B cell (primary cell): ENCODE measurements at regions not wholly inside any gene's neighbourhood (a gene's known extent, or its start where the extent isn't known, plus 50 kb on each side); places are given as distances from the start of the nearest gene placed in this dataset.

ENCODE experiments used
- ATAC-seq: fragments of 200-7000 bp; cut with Tn5 transposase; one replicate; pipeline ENCODE4 v1.10.0; 2021; ENCODE audit warnings: low read depth, mild to moderate bottlenecking, moderate number of reproducible peaks, moderate library complexity
- CTCF ChIA-PET: fragments of 350-600 bp; sonication (Branson Sonifier 250); formaldehyde crosslinking; loops from one replicate; lab custom pipeline; 2021; ENCODE audit warnings: antibody characterized with exemption, inconsistent platforms; lab: Charles Lee
- POLR2A ChIA-PET: fragments of 350-600 bp; sonication (Branson Sonifier 250); formaldehyde crosslinking; loops from one replicate; lab custom pipeline; 2021; ENCODE audit warnings: antibody characterized with exemption; lab: Charles Lee
- DNase-seq: peaks from one replicate; pipeline ENCODE4 v3.0.0; 2013
- H2AFZ ChIP-seq: 2 replicates; pipeline ENCODE4 v1.6.1; 2012; ENCODE audit warnings: mild to moderate bottlenecking, low read depth, low read length; ENCODE audit not compliant: insufficient read depth, poor library complexity, severe bottlenecking
- H3K27ac ChIP-seq, 2 donors: 1 replicate in 1 of 2; 2 replicates in 1 of 2; pipeline ENCODE4 v1.5.1; 2012 to 2013; ENCODE audit warnings: low read length in 2 of 2, mild to moderate bottlenecking in 2 of 2, moderate library complexity in 1 of 2
- H3K27me3 ChIP-seq, 4 experiments: fragments of 200-600 bp in 1 of 4; sonication (generic) in 1 of 4; replicated peaks in 1 of 4; 1 replicate in 2 of 4; 2 replicates in 2 of 4; pipeline versions ENCODE4 v1.6.1 to v1.7.0; 2013 to 2016; ENCODE audit warnings: low read length in 3 of 4, mild to moderate bottlenecking in 2 of 4, mixed read lengths in 1 of 4, moderate library complexity in 1 of 4; ENCODE audit not compliant: insufficient read depth in 4 of 4, control insufficient read depth in 3 of 4; ENCODE audit errors: control extremely low read depth in 1 of 4
- H3K36me3 ChIP-seq, 2 experiments: replicated peaks in 1 of 2; 1 replicate in 1 of 2; 2 replicates in 1 of 2; pipeline versions ENCODE4 v1.6.1 to v1.7.1; 2013; ENCODE audit warnings: low read length in 1 of 2; ENCODE audit not compliant: insufficient read depth in 2 of 2, control insufficient read depth in 1 of 2; ENCODE audit errors: control extremely low read depth in 1 of 2, extremely low read depth in 1 of 2
- H3K4me1 ChIP-seq, 2 donors: fragments of 200-600 bp in 1 of 2; sonication (generic) in 1 of 2; 1 replicate in 1 of 2; 2 replicates in 1 of 2; pipeline versions ENCODE4 v1.5.1 to v1.6.1; 2013 to 2017; ENCODE audit warnings: low read length in 2 of 2; ENCODE audit not compliant: control insufficient read depth in 2 of 2, insufficient read depth in 2 of 2
- H3K4me2 ChIP-seq: replicated peaks from 2 replicates; pipeline ENCODE3; 2012; ENCODE audit warnings: mild to moderate bottlenecking, low read depth, low read length; ENCODE audit not compliant: poor library complexity, severe bottlenecking
- H3K4me3 ChIP-seq, 5 experiments: fragments of 200-600 bp in 1 of 5; sonication (generic) in 1 of 5; 1 replicate in 3 of 5; 2 replicates in 2 of 5; pipeline versions ENCODE4 v1.5.1 to v1.7.0; 2011 to 2016; ENCODE audit warnings: low read length in 4 of 5, mild to moderate bottlenecking in 4 of 5, low read depth in 2 of 5, control low read depth in 1 of 5, moderate library complexity in 1 of 5; ENCODE audit not compliant: insufficient read depth in 1 of 5; ENCODE audit errors: control extremely low read depth in 1 of 5, extremely low read depth in 1 of 5
- H3K79me2 ChIP-seq: fragments of 200-600 bp; sonication (generic); one replicate; pipeline ENCODE4 v1.6.0; 2016; ENCODE audit warnings: low read length; ENCODE audit not compliant: control insufficient read depth, insufficient read depth
- H3K9ac ChIP-seq: fragments of 200-600 bp; sonication (generic); 2 replicates; pipeline ENCODE4 v1.6.1; 2017; ENCODE audit warnings: mild to moderate bottlenecking, low read length, moderate library complexity
- H3K9me3 ChIP-seq, 3 donors: one replicate each; pipeline versions ENCODE4 v1.6.1 to v1.7.1; 2013; ENCODE audit warnings: low read length in 2 of 3; ENCODE audit not compliant: control insufficient read depth in 2 of 3, insufficient read depth in 1 of 3; ENCODE audit errors: control extremely low read depth in 1 of 3
- H4K20me1 ChIP-seq: 2 replicates; pipeline ENCODE4 v1.6.0; 2012; ENCODE audit warnings: mild to moderate bottlenecking, low read length; ENCODE audit not compliant: insufficient read depth, control insufficient read depth, poor library complexity, severe bottlenecking
- H3K27ac Mint-ChIP-seq: one replicate; pipeline ENCODE4 v1.8.0; 2021; ENCODE audit warnings: mixed read lengths
- H3K27me3 Mint-ChIP-seq: one replicate; pipeline ENCODE4 v1.8.0; 2021; ENCODE audit warnings: mixed read lengths
- H3K4me1 Mint-ChIP-seq: one replicate; pipeline ENCODE4 v1.8.0; 2021; ENCODE audit warnings: mixed read lengths
- H3K4me3 Mint-ChIP-seq: one replicate; pipeline ENCODE4 v1.8.0; 2021; ENCODE audit warnings: mixed read lengths
- H3K9me3 Mint-ChIP-seq: one replicate; pipeline ENCODE4 v1.8.0; 2022; ENCODE audit warnings: mixed read lengths; ENCODE audit not compliant: insufficient read depth
- EZH2 ChIP-seq: IDR thresholded peaks from 2 replicates; pipeline ENCODE4 v1.6.1; 2012; ENCODE audit warnings: borderline replicate concordance, low read depth, mild to moderate bottlenecking, moderate library complexity, low read length; ENCODE audit not compliant: insufficient read depth, poor library complexity, severe bottlenecking
- WGBS: methylation state at CpG from one replicate; pipeline ENCODE4 v1.1.5; 2013; ENCODE audit warnings: missing lambda C conversion rate; ENCODE audit not compliant: insufficient coverage; 5-methylcytosine and 5-hydroxymethylcytosine counted together
- intact Hi-C: fragments of 100-400 bp; cut with micrococcal nuclease; formaldehyde crosslinking; loops from one replicate; pipeline ENCODE4 v1.10.0; 2022
- TF ChIP-seq, protein P1 (sequence below): fragments of 200-600 bp; IDR thresholded peaks from one replicate; pipeline ENCODE4 v1.8.0; 2022; ENCODE audit warnings: antibody characterized with exemption, mild to moderate bottlenecking

DNA sequence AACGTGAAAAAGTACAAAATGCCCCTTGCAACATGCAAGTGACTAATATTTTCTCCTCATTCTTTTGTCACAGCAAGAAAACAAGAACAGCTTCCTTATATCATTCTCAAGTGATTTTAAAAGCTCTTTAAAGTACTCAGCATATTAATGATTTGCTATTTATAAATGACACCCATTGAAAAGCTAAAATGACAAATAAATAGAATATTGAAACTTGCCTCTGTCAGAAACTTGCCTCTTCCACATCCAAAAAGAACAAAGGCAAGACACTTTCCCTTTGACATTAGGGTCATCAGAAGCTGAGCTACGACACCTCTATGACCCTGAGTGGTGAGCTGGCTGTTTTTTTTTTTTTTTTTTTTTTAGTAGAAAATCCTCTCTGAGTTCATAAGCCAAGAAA lies 339.6 kb upstream of the ITGA1 start:
- Histone ChIP-seq H3K27me3 (no peaks in the 10 kb centered on the region), H3K79me2 (no peaks in the 10 kb centered on the region), H3K36me3 (no peaks in the 10 kb centered on the region), H3K9me3 (no peaks in the 10 kb centered on the region), H3K27ac (no peak overlapping the region), H3K4me3 (no peak overlapping the region), H4K20me1 (no peaks in the 10 kb centered on the region), H2AFZ (no peak overlapping the region), H3K9ac (no peak overlapping the region), H3K4me2 (no peak overlapping the region), H3K4me1 (no peaks in the 10 kb centered on the region)
- Mint-ChIP-seq H3K4me3 (no peak overlapping the region), H3K27me3 (no peaks in the 10 kb centered on the region), H3K9me3 (peaks cover 3% of the 10 kb centered on the region), H3K4me1 (no peaks in the 10 kb centered on the region), H3K27ac (no peak overlapping the region)
- intact Hi-C loops, result no loop called here
- no CpG with 5 or more reads among the region's 2 CpGs for WGBS
- TF ChIP-seq, protein P1, sequence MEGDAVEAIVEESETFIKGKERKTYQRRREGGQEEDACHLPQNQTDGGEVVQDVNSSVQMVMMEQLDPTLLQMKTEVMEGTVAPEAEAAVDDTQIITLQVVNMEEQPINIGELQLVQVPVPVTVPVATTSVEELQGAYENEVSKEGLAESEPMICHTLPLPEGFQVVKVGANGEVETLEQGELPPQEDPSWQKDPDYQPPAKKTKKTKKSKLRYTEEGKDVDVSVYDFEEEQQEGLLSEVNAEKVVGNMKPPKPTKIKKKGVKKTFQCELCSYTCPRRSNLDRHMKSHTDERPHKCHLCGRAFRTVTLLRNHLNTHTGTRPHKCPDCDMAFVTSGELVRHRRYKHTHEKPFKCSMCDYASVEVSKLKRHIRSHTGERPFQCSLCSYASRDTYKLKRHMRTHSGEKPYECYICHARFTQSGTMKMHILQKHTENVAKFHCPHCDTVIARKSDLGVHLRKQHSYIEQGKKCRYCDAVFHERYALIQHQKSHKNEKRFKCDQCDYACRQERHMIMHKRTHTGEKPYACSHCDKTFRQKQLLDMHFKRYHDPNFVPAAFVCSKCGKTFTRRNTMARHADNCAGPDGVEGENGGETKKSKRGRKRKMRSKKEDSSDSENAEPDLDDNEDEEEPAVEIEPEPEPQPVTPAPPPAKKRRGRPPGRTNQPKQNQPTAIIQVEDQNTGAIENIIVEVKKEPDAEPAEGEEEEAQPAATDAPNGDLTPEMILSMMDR, result no peak
- no peak for ATAC-seq
- ChIA-PET CTCF (interaction anchor here (0.7 kb wide), 1 partner anchor 9 kb away, joined by 3 read pairs; no protein-coding TSS in a partner anchor), POLR2A (no interaction called here)
- DNase-seq, result no peak

GRCh38 chr5:52449516-52449915 lies 338.2 kb upstream of the ITGA1 start:
- no peak for ATAC-seq
- H3K4me2 ChIP-seq, result no peak overlapping the region
- H3K4me3 Mint-ChIP-seq, result no peak overlapping the region
- no peaks in the 10 kb centered on the region for H3K4me1 ChIP-seq
- no peak overlapping the region for H3K4me3 ChIP-seq
- ChIA-PET CTCF (no interaction called here), POLR2A (no interaction called here)
- no peak for DNase-seq
- TF ChIP-seq EZH2, result no peak
- TF ChIP-seq, protein P1, result no peak
- intact Hi-C loops, result no loop called here
- H3K9me3 ChIP-seq, result no peaks in the 10 kb centered on the region
- H3K36me3 ChIP-seq, result no peaks in the 10 kb centered on the region
- no peaks in the 10 kb centered on the region for H3K79me2 ChIP-seq
- no peaks in the 10 kb centered on the region for H3K27me3 Mint-ChIP-seq
- WGBS, result 40% methylated on average over 1 of the region's 3 CpGs
- no peaks in the 10 kb centered on the region for H3K4me1 Mint-ChIP-seq
- no peak overlapping the region for H3K27ac ChIP-seq
- H3K27ac Mint-ChIP-seq, result no peak overlapping the region
- H2AFZ ChIP-seq, result no peak overlapping the region
- H3K27me3 ChIP-seq, result no peaks in the 10 kb centered on the region
- H3K9ac ChIP-seq, result no peak overlapping the region
- peaks cover 3% of the 10 kb centered on the region for H3K9me3 Mint-ChIP-seq
- no peaks in the 10 kb centered on the region for H4K20me1 ChIP-seq
